H1 (cell line): ENCODE measurements at regions not wholly inside any gene's neighbourhood (a gene's known extent, or its start where the extent isn't known, plus 50 kb on each side); places are given as distances from the start of the nearest gene placed in this dataset.

ENCODE experiments used
- CTCF ChIA-PET: fragments of 300-600 bp; sonication (Branson Sonifier 250); formaldehyde crosslinking; loops from one replicate; lab custom pipeline; 2021; ENCODE audit not compliant: partially characterized antibody; lab: Charles Lee
- POLR2A ChIA-PET: fragments of 300-600 bp; sonication (Branson Sonifier 250); formaldehyde crosslinking; loops from one replicate; lab custom pipeline; 2021; ENCODE audit warnings: inconsistent platforms; ENCODE audit not compliant: partially characterized antibody; lab: Charles Lee
- DNase-seq, 2 experiments: peaks; one replicate each; pipeline versions ENCODE4 v3.0.0 to v3.0.0-alpha.2; 2010 to 2022; ENCODE audit warnings: low spot score in 2 of 2, low read depth in 1 of 2, mixed read lengths in 1 of 2
- FAIRE-seq: peaks from 2 replicates; lab custom pipeline; 2011; peaks lifted over from hg19 to GRCh38; lab: Jason Lieb, UNC
- H2AFZ ChIP-seq: 2 replicates; pipeline ENCODE4 v1.8.1; 2012; ENCODE audit warnings: low read length, inconsistent platforms
- H2AK5ac ChIP-seq: 2 replicates; pipeline ENCODE4 v1.6.1; 2013; ENCODE audit warnings: low read depth, low read length
- H2BK120ac ChIP-seq: replicated peaks from 2 replicates; pipeline ENCODE3; 2013; ENCODE audit warnings: low read depth, low read length, inconsistent platforms
- H2BK12ac ChIP-seq: 2 replicates; pipeline ENCODE4 v1.6.1; 2013; ENCODE audit warnings: low read depth, low read length
- H2BK15ac ChIP-seq: 2 replicates; pipeline ENCODE4 v1.6.1; 2013; ENCODE audit warnings: low read length
- H2BK20ac ChIP-seq: 2 replicates; pipeline ENCODE4 v1.6.1; 2013; ENCODE audit warnings: low read length
- H2BK5ac ChIP-seq: 2 replicates; pipeline ENCODE4 v1.6.1; 2013; ENCODE audit warnings: low read depth, low read length
- H3K14ac ChIP-seq: 2 replicates; pipeline ENCODE4 v1.6.1; 2013; ENCODE audit warnings: inconsistent platforms; ENCODE audit not compliant: insufficient read length
- H3K18ac ChIP-seq: 2 replicates; pipeline ENCODE4 v1.6.1; 2013; ENCODE audit warnings: low read length; ENCODE audit errors: extremely low read depth
- H3K23ac ChIP-seq: 2 replicates; pipeline ENCODE4 v1.6.1; 2013; ENCODE audit warnings: inconsistent platforms; ENCODE audit not compliant: insufficient read length
- H3K23me2 ChIP-seq: 2 replicates; pipeline ENCODE4 v1.6.1; 2013; ENCODE audit warnings: low read depth, low read length
- H3K27ac ChIP-seq: 2 replicates; pipeline ENCODE4 v1.6.1; 2011; ENCODE audit warnings: low read depth, low read length, inconsistent platforms
- H3K27me3 ChIP-seq, 4 experiments: replicated peaks in 1 of 4; 1 replicate in 1 of 4; 2 replicates in 3 of 4; pipeline versions ENCODE4 v1.6.1 to v1.8.1; 2011 to 2013; ENCODE audit warnings: low read length in 3 of 4, mild to moderate bottlenecking in 3 of 4, inconsistent platforms in 2 of 4, mixed read lengths in 2 of 4, moderate library complexity in 1 of 4; ENCODE audit not compliant: control insufficient read depth in 3 of 4, insufficient read depth in 3 of 4; ENCODE audit errors: extremely low read depth in 1 of 4
- H3K36me3 ChIP-seq, 4 experiments: 2 replicates each; pipeline versions ENCODE4 v1.6.1 to v1.8.1; 2011 to 2013; ENCODE audit warnings: mild to moderate bottlenecking in 4 of 4, low read length in 3 of 4, moderate library complexity in 2 of 4, control low read depth in 1 of 4, inconsistent platforms in 1 of 4; ENCODE audit not compliant: insufficient read depth in 4 of 4, control insufficient read depth in 2 of 4
- H3K4ac ChIP-seq: replicated peaks from 2 replicates; pipeline ENCODE3; 2013; ENCODE audit warnings: low read length, low read depth, mixed read lengths, inconsistent platforms; ENCODE audit not compliant: insufficient read length
- H3K4me1 ChIP-seq, 4 experiments: replicated peaks in 1 of 4; 1 replicate in 1 of 4; 2 replicates in 3 of 4; pipeline versions ENCODE4 v1.6.1 to v1.8.1; 2011 to 2013; ENCODE audit warnings: low read length in 3 of 4, inconsistent platforms in 2 of 4, mixed read lengths in 1 of 4; ENCODE audit not compliant: insufficient read depth in 4 of 4, control insufficient read depth in 3 of 4
- H3K4me2 ChIP-seq, 2 experiments: 2 replicates each; pipeline versions ENCODE4 v1.6.1 to v1.8.1; 2011 to 2013; ENCODE audit warnings: low read depth in 2 of 2, low read length in 2 of 2, control low read depth in 1 of 2, inconsistent platforms in 1 of 2, mild to moderate bottlenecking in 1 of 2; ENCODE audit not compliant: insufficient read depth in 1 of 2
- H3K4me3 ChIP-seq, 4 experiments: fragments of 200-600, 300-600 bp in 1 of 4; sonication (generic), shearing (Covaris generic), sonication (Bioruptor Twin) in 1 of 4; 2 replicates each; pipeline versions ENCODE4 v1.5.1 to v1.8.1; 2011 to 2016; ENCODE audit warnings: low read length in 4 of 4, low read depth in 3 of 4, control low read depth in 2 of 4, inconsistent platforms in 2 of 4, mild to moderate bottlenecking in 2 of 4, mixed read lengths in 1 of 4, moderate library complexity in 1 of 4; ENCODE audit not compliant: insufficient read depth in 2 of 4; ENCODE audit errors: extremely low read depth in 1 of 4
- H3K56ac ChIP-seq: replicated peaks from 2 replicates; pipeline ENCODE3; 2013; ENCODE audit warnings: low read depth, mild to moderate bottlenecking, mixed read lengths, low read length, inconsistent platforms; ENCODE audit not compliant: insufficient read length
- H3K79me1 ChIP-seq: 2 replicates; pipeline ENCODE4 v1.6.1; 2013; ENCODE audit warnings: low read depth, low read length, control low read depth
- H3K79me2 ChIP-seq, 2 experiments: 2 replicates each; pipeline versions ENCODE4 v1.6.1 to v1.8.1; 2012 to 2013; ENCODE audit warnings: low read length in 2 of 2, mild to moderate bottlenecking in 2 of 2, inconsistent platforms in 1 of 2; ENCODE audit not compliant: insufficient read depth in 2 of 2, control insufficient read depth in 1 of 2
- H3K9ac ChIP-seq, 4 experiments: replicated peaks in 1 of 4; 1 replicate in 1 of 4; 2 replicates in 3 of 4; pipeline versions ENCODE4 v1.6.1 to v1.8.1; 2011 to 2013; ENCODE audit warnings: low read depth in 3 of 4, low read length in 3 of 4, control low read depth in 2 of 4, mild to moderate bottlenecking in 2 of 4, moderate library complexity in 2 of 4, inconsistent platforms in 1 of 4; ENCODE audit errors: extremely low read depth in 1 of 4
- H3K9me3 ChIP-seq, 2 experiments: 2 replicates each; pipeline versions ENCODE4 v1.6.1 to v1.8.1; 2012 to 2013; ENCODE audit warnings: mild to moderate bottlenecking in 2 of 2, moderate library complexity in 2 of 2, control low read depth in 1 of 2, inconsistent platforms in 1 of 2, low read depth in 1 of 2, low read length in 1 of 2, mixed read lengths in 1 of 2; ENCODE audit not compliant: insufficient read depth in 2 of 2
- H4K20me1 ChIP-seq, 2 experiments: replicated peaks in 1 of 2; 2 replicates each; pipeline versions ENCODE3 to v1.8.1; 2011 to 2013; ENCODE audit warnings: inconsistent platforms in 2 of 2, low read length in 2 of 2, mild to moderate bottlenecking in 1 of 2; ENCODE audit not compliant: insufficient read depth in 2 of 2, control insufficient read depth in 1 of 2
- H4K5ac ChIP-seq: 2 replicates; pipeline ENCODE4 v1.6.1; 2013; ENCODE audit warnings: low read length, low read depth, mixed read lengths, inconsistent platforms; ENCODE audit not compliant: insufficient read length
- H4K8ac ChIP-seq: 2 replicates; pipeline ENCODE4 v1.8.0; 2013; ENCODE audit warnings: mild to moderate bottlenecking, moderate library complexity, low read length, inconsistent platforms; ENCODE audit not compliant: insufficient read depth; ENCODE audit errors: extremely low read depth
- H4K91ac ChIP-seq: replicated peaks from 2 replicates; pipeline ENCODE3; 2013; ENCODE audit warnings: low read length, mixed read lengths, inconsistent platforms; ENCODE audit not compliant: insufficient read length
- CHD2 ChIP-seq: IDR thresholded peaks from 2 replicates; pipeline ENCODE4 v1.6.1; 2012; ENCODE audit warnings: low read length, improper control_type of control experiment
- EZH2 ChIP-seq: fragments of 200-600 bp; sonication (generic); IDR thresholded peaks from 2 replicates; pipeline ENCODE4 v1.7.1; 2012; ENCODE audit warnings: low read depth, mild to moderate bottlenecking, moderate library complexity, low read length, inconsistent platforms; ENCODE audit not compliant: severe bottlenecking
- GABPA ChIP-seq: IDR thresholded peaks from 2 replicates; pipeline ENCODE4 v1.6.1; 2011; ENCODE audit warnings: mild to moderate bottlenecking, low read length, moderate library complexity, borderline replicate concordance; ENCODE audit not compliant: insufficient read depth
- PHF8 ChIP-seq: fragments of 200-600 bp; sonication (generic); conservative IDR thresholded peaks from 2 replicates; pipeline ENCODE4 v1.7.1; 2012; ENCODE audit warnings: low read depth, mild to moderate bottlenecking, inconsistent platforms, low read length, moderate library complexity
- RNF2 ChIP-seq: fragments of 200-900, 300-1000 bp; sonication (generic); IDR thresholded peaks from 2 replicates; pipeline ENCODE4 v1.7.1; 2016; ENCODE audit warnings: borderline replicate concordance, low read depth, mild to moderate bottlenecking, antibody characterized with exemption, low read length; ENCODE audit not compliant: poor library complexity, severe bottlenecking; ENCODE audit errors: missing control alignments
- RXRA ChIP-seq: IDR thresholded peaks from 2 replicates; pipeline ENCODE4 v1.6.1; 2011; ENCODE audit warnings: low read depth, mild to moderate bottlenecking, low read length, moderate library complexity; ENCODE audit not compliant: insufficient read depth
- SIN3A ChIP-seq, 2 experiments: IDR thresholded peaks in 1 of 2; conservative IDR thresholded peaks in 1 of 2; 2 replicates each; pipeline ENCODE4 v1.6.1; 2011 to 2012; ENCODE audit warnings: low read length in 2 of 2, improper control_type of control experiment in 1 of 2, low read depth in 1 of 2, mild to moderate bottlenecking in 1 of 2
- ZNF274 ChIP-seq: IDR thresholded peaks from 2 replicates; pipeline ENCODE4 v1.7.0; 2012; ENCODE audit warnings: low read length, borderline replicate concordance; ENCODE audit errors: extremely low read depth
- WGBS, 2 experiments: shearing (Covaris generic) in 1 of 2; methylation state at CpG; one replicate each; pipeline versions ENCODE4 v1.1.6 to v1.1.7; 2013 to 2015; ENCODE audit warnings: low lambda C conversion rate in 2 of 2, mixed read lengths in 2 of 2, inconsistent platforms in 1 of 2, low coverage in 1 of 2, missing lambda C conversion rate in 1 of 2; ENCODE audit not compliant: insufficient replicate concordance in 2 of 2, insufficient coverage in 1 of 2, insufficient read length in 1 of 2; ENCODE audit errors: extremely low coverage in 1 of 2, missing lambda C conversion rate in 1 of 2; 5-methylcytosine and 5-hydroxymethylcytosine counted together

GRCh38 chr14:101050901-101051490, 147.5 kb upstream of the RTL1 start:
- ChIA-PET CTCF (interaction anchor here (0.6 kb wide), 1 partner anchor 484 kb away, joined by 3 read pairs; no protein-coding TSS in a partner anchor), POLR2A (no interaction called here)
- Histone ChIP-seq H3K4me2 (peak overlapping the region in 1 of 2 experiments; percentile 13; a peak in 2 of 4 replicates), H3K4me1 (no peaks in the 10 kb centered on the region; a peak in 1 of 7 replicates), H3K23ac (no peak overlapping the region), H3K14ac (no peak overlapping the region), H3K56ac (no peak overlapping the region), H3K36me3 (no peaks in the 10 kb centered on the region), H2BK12ac (no peak overlapping the region), H2BK15ac (no peak overlapping the region), H3K4me3 (no peak overlapping the region; a peak in 1 of 8 replicates), H3K27ac (no peak overlapping the region), H4K8ac (no peak overlapping the region), H3K23me2 (no peaks in the 10 kb centered on the region), H3K4ac (no peak overlapping the region), H3K27me3 (no peaks in the 10 kb centered on the region; a peak in 1 of 7 replicates), H2AK5ac (no peak overlapping the region), H4K20me1 (no peaks in the 10 kb centered on the region), H4K91ac (no peak overlapping the region), H2BK20ac (no peak overlapping the region), H3K79me2 (no peaks in the 10 kb centered on the region), H3K79me1 (no peaks in the 10 kb centered on the region), H2AFZ (no peak overlapping the region), H3K9me3 (peaks cover 5 to 6% of the 10 kb centered on the region in 2 experiments; a peak in 2 of 4 replicates), H3K9ac (no peak overlapping the region), H2BK120ac (no peak overlapping the region), H3K18ac (no peak overlapping the region), H2BK5ac (no peak overlapping the region), H4K5ac (no peak overlapping the region)
- WGBS, 2 experiments = 90% methylated on average over 17 of the region's 17 CpGs; no CpG with 5 or more reads in 1 of the 2 experiments
- FAIRE-seq = no peak
- TF ChIP-seq ZNF274 (no peak), SIN3A (conservative IDR thresholded peaks at IDR 0.05 in 1 of 2, IDR thresholded peaks at IDR 0.05 in 1 of 2; ENCODE audit: low read depth in 1 of 2, low read length in 2 of 2) (no peak), EZH2 (no peak), PHF8 (no peak), CHD2 (no peak), RNF2 (no peak), GABPA (no peak), RXRA (no peak)
- DNase-seq = no peak
